Activated naive CD4-positive, alpha-beta T cell treated with anti-CD3 and anti-CD28 coated beads, Interleukin-2, amount 50 U/mL, for 24 hours (primary cell): ENCODE measurements at regions not wholly inside any gene's neighbourhood (a gene's known extent, or its start where the extent isn't known, plus 50 kb on each side); places are given as distances from the start of the nearest gene placed in this dataset.
A peak's percentile ranks its signal among the peaks of the same experiment; 100 is the strongest.

Experiments
- H3K27ac Mint-ChIP-seq: one replicate; pipeline ENCODE4 v1.8.0; 2021; ENCODE audit warnings: mild to moderate bottlenecking, mixed read lengths
- H3K27me3 Mint-ChIP-seq: one replicate; pipeline ENCODE4 v1.8.0; 2021; ENCODE audit warnings: mixed read lengths
- H3K36me3 Mint-ChIP-seq: one replicate; pipeline ENCODE4 v1.8.0; 2021; ENCODE audit warnings: mixed read lengths
- H3K4me1 Mint-ChIP-seq: one replicate; pipeline ENCODE4 v1.8.0; 2021; ENCODE audit warnings: mixed read lengths
- H3K4me3 Mint-ChIP-seq: one replicate; pipeline ENCODE4 v1.8.0; 2021; ENCODE audit warnings: mild to moderate bottlenecking, mixed read lengths
- H3K9me3 Mint-ChIP-seq: one replicate; pipeline ENCODE4 v1.8.0; 2021; ENCODE audit warnings: mixed read lengths

DNA sequence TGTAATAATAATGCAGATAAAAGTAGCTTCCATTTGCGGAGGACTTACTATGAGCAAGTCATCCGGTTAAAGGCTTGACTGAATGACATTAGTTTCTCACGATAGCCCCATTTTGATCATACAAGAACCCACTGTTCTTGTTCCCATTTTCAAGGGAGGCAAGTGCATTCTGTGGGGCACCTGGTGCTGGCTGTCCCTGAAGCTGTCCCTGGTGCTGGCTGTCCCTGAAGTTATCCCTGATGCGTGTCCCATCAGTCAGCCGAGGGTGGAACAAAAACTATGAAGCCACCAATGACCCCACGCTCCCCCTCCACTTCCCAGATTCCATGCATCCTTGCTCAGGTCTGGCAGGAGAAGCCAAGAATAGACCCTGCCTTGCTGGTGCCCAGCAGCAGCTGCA lies 95.3 kb downstream of the EDN3 start:
- Mint-ChIP-seq H3K27ac (no peak overlapping the region), H3K36me3 (no peaks in the 10 kb centered on the region)

DNA sequence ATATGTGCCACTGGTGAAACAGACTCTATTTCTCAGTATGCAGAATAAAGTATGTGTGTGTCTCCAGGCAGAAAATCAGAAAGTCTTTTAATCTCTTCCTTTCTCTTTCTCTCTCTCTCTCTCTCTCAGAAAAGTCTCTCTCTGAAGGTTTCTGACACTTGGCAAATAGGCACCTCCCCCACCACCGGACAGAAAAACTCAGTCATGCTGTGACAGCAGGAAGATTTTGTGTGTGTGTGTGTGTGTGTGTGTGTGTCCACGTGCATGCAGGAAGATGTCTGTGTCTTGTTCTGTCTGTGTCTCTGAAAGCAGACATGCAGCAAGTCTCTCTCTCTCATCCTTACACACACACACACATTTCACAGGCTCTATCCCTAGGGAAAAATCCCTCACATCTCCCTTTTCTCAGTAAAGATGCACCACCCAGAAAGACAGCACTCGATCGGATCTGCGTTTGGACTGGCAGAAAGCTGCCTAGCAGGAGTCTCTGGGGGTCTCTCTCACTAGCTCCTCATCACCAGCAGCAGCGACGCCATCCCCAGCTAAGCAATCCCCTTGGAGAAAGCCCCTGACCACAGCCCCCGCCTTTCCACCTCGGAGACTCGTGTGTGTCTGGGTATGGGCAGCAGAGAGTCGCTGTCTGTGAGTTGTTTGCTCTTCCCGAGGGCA lies 98.3 kb downstream of the EDN3 start:
- Mint-ChIP-seq H3K27me3 (no peaks in the 10 kb centered on the region), H3K4me1 (no peaks in the 10 kb centered on the region), H3K4me3 (no peak overlapping the region), H3K27ac (no peak overlapping the region), H3K9me3 (no peaks in the 10 kb centered on the region), H3K36me3 (no peaks in the 10 kb centered on the region)

More for the DNA sequence above, 95.3 kb downstream of the EDN3 start:
- H3K27me3 Mint-ChIP-seq: no peaks in the 10 kb centered on the region
- no peak overlapping the region for H3K4me3 Mint-ChIP-seq
- no peaks in the 10 kb centered on the region for H3K9me3 Mint-ChIP-seq
- H3K4me1 Mint-ChIP-seq: no peaks in the 10 kb centered on the region

DNA sequence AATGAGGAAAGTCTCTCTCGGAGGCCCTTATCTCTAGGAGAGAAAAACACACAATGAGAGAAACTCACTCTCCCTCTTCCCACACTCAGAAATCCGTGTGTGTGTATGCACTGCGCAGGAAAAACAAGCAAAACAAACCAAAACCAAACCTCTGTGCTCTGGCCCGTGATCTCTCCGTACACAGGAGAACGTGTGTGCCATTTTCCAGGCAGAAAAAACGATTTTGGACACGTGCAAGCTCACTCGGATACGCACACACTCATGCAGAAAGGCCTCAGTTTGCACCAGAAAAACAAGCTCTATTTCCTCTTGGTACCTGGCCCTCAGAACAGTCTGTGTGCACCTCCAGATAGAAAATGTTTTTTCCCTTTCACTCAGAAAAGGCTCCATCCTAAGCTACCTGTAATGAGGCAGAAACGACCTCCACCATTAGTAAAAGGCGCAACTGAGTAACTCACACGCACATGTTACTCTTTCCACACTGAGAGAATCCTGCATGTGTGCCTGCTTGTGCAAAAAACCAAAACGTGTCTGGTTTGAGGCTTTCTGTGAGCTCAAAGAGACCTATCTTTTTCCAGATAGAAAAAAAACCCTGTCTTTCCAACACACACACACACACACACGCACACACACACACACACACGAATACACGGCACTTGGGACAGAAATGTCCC lies 99.2 kb downstream of the EDN3 start:
- H3K36me3 Mint-ChIP-seq: no peaks in the 10 kb centered on the region
- H3K4me3 Mint-ChIP-seq: no peak overlapping the region
- peaks cover 3% of the 10 kb centered on the region for H3K4me1 Mint-ChIP-seq
- no peaks in the 10 kb centered on the region for H3K27me3 Mint-ChIP-seq
- H3K9me3 Mint-ChIP-seq: no peaks in the 10 kb centered on the region
- no peak overlapping the region for H3K27ac Mint-ChIP-seq

DNA sequence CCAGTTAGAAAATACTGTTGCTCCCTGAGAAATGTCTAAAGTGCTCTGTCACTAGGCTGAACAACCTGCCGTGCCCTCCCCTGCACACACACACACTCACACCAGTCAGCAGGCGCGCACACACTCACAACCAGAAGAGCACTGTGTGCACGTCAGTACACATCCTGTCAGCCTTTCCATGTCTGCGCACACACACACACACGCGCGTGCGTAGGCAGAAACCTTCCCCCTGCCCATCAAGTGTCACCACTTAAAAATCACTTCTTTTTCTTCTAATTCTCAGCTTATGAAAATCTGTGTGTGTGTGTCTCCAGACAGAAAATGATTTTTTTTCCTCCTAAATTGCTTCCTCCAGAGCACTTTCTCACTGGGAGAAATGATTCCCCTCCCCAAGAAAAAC lies 100.3 kb downstream of the EDN3 start:
- Mint-ChIP-seq H3K36me3 (no peaks in the 10 kb centered on the region), H3K9me3 (no peaks in the 10 kb centered on the region), H3K4me1 (peaks cover 3% of the 10 kb centered on the region), H3K27ac (no peak overlapping the region), H3K4me3 (no peak overlapping the region), H3K27me3 (no peaks in the 10 kb centered on the region)

DNA sequence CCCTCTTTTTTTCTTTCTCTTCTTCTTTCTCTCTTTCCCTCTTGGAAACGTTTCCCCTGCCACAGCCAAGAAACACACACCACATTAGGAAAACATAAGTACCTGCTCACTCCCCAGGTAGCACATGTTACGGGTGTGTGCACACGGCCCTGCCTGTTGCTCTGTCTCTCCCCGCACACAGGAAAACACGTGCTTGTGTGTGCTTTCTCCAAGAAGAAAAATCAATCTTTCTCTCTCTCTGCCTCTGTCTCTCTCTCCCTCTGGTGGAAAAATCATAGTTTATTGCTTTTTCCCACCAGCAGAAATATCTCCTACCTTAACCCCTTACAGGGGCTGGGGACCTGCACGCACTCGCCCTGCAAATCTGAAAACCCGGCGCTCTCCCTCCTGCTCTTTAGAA lies 102.3 kb downstream of the EDN3 start:
- no peak overlapping the region for H3K4me3 Mint-ChIP-seq
- H3K27me3 Mint-ChIP-seq: no peaks in the 10 kb centered on the region
- peaks cover 3% of the 10 kb centered on the region for H3K4me1 Mint-ChIP-seq
- no peak overlapping the region for H3K27ac Mint-ChIP-seq
- H3K9me3 Mint-ChIP-seq: no peaks in the 10 kb centered on the region
- no peaks in the 10 kb centered on the region for H3K36me3 Mint-ChIP-seq

DNA sequence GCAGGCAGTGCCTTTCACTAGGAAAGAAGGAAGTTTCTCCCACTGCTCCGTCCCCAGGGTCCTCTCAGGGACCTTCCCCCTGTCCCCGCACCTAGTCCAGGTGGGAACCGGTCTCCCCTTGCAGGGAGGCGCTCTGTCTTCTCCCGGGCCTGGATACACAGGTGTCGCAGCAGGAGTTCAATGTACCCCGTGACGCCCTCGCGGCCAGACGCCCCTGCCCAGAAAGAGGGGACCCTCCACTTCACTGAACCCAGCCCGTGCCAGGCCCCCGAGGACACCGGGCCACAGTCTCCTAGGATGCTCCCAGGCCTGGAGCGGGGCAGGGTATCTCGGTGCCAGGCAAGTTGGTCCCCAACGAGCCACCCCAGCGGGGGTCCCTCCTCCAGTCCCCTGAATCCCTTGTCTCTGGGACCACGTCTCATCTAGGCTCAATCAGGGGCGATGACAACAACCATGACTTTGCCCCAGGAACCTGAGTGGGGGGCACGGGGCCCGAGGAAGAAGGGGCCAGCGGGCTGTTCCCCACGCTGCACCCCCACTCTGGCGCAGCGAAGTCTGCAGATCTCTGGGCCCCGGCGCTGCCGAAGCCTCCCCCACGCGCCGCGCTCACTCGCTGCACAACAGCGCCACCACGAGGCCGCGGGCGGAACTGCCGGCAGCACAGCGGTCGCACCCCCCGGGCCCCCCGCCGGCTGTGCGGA lies 103.0 kb downstream of the EDN3 start:
- H3K4me3 Mint-ChIP-seq: peak overlapping the region; percentile 56
- H3K27ac Mint-ChIP-seq: peak overlapping the region; percentile 56
- peaks cover 3% of the 10 kb centered on the region for H3K4me1 Mint-ChIP-seq
- H3K9me3 Mint-ChIP-seq: no peaks in the 10 kb centered on the region
- H3K27me3 Mint-ChIP-seq: no peaks in the 10 kb centered on the region
- no peaks in the 10 kb centered on the region for H3K36me3 Mint-ChIP-seq

DNA sequence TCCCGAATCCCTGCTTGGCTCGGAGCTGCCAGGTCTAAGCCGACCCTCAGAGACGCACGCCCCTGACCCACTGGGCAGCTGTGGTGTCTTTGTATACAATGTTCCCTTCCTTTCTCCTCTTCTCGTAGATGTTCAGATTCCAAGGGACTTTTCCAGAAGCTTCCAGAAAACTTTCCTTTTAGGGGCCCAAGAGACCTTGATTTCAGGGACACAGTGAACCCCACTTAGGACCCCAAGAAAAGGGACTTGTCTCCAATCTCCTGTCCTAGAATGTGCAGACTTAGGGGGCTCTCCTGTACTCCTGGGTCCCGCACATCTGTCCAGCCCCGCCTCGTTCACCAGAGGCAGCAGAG lies 103.5 kb downstream of the EDN3 start:
- Mint-ChIP-seq H3K9me3 (no peaks in the 10 kb centered on the region), H3K27ac (no peak overlapping the region), H3K27me3 (no peaks in the 10 kb centered on the region), H3K4me3 (peak overlapping the region; percentile 56), H3K4me1 (peaks cover 3% of the 10 kb centered on the region), H3K36me3 (no peaks in the 10 kb centered on the region)

DNA sequence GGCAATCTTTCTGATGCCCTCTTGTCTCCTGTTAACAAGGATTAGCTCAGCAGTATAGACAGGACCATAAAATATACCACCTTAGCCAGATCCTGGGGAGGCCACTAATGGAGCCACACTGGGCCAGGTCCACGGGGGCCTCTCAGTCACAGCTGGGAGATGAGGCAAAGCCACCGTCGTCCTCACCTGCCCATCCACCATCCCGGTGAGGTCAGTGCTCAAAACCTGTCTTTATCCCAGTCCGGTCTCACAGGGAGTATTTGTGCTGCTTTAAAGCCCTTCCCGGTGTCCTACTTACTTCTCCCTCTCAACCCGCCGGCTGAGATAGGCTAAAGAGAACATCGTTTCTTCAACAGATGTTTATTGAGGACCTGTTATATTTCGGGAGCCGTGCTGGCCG lies 104.3 kb downstream of the EDN3 start:
- H3K27ac Mint-ChIP-seq: no peak overlapping the region
- H3K4me1 Mint-ChIP-seq: peaks cover 3% of the 10 kb centered on the region
- no peaks in the 10 kb centered on the region for H3K36me3 Mint-ChIP-seq
- H3K27me3 Mint-ChIP-seq: no peaks in the 10 kb centered on the region
- no peaks in the 10 kb centered on the region for H3K9me3 Mint-ChIP-seq
- H3K4me3 Mint-ChIP-seq: no peak overlapping the region

DNA sequence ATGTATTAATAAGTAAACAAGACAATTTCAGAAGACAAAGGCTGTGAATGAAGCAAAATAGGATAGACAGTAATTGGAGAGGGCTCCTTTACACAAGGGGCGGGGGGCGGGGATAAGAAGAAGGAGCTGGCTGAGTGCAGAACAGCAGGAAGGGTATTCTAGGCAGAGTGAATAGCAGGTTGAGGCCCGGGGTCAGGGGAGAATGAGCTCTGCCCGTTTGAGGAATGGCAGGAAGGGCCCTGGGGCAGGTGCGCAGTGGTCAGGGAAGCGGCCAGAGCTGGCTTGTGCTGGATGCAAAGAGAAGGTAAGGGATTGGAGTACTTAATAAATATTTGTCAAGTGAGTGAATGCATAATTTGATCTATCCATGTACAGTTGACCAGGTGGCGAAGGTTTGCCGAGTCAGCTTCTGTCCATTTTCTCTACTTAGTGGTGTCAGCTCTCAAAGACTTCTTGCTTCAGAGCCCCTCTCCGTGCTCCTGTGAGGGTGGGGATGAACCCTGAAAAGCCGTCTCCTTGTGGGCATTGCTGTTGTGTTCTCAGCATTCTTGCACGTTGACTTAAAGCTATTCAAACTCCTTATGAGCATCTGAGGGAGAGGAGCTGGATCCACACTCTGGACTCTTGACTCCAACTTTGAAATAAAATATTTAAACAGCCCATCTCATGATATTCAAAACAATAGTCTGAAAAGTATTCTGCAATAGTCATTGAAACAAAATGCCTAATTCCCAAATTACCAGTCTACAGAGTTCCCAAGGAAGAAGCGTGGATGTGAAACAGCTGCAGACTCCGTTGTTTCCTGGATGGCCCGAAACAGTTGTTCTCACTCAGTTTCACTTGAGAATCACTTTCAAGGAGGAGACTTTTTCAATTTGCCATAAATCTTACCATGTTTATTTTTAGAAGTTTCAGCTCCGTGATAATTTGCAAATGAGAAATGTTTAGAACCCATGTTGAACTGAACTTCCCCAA lies 105.1 kb downstream of the EDN3 start:
- Mint-ChIP-seq H3K27me3 (no peaks in the 10 kb centered on the region), H3K36me3 (no peaks in the 10 kb centered on the region), H3K4me3 (no peak overlapping the region), H3K9me3 (no peaks in the 10 kb centered on the region), H3K27ac (no peak overlapping the region), H3K4me1 (peaks cover 3% of the 10 kb centered on the region)

DNA sequence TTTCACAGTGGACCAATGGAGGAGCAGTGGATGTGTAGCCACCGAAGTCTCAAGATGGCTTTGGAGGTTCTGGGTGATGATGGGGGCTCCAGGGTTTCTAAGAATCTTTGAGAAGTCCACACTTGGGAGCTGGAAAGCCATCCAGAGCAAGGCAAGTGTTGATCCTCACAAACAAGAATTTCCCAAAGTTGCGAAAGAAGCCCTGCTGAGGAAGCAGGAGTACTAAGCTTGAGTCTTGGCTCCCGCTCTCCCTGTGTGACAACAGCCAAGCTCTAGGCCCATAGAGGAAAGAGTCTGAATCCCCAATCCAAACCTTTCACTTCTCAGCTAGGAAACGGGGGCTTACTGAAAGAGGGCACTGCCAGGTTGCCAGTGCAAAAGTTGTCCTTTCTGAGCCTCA lies 106.0 kb downstream of the EDN3 start:
- no peaks in the 10 kb centered on the region for H3K36me3 Mint-ChIP-seq
- H3K4me3 Mint-ChIP-seq: no peak overlapping the region
- peaks cover 3% of the 10 kb centered on the region for H3K4me1 Mint-ChIP-seq
- H3K9me3 Mint-ChIP-seq: no peaks in the 10 kb centered on the region
- no peak overlapping the region for H3K27ac Mint-ChIP-seq
- no peaks in the 10 kb centered on the region for H3K27me3 Mint-ChIP-seq

DNA sequence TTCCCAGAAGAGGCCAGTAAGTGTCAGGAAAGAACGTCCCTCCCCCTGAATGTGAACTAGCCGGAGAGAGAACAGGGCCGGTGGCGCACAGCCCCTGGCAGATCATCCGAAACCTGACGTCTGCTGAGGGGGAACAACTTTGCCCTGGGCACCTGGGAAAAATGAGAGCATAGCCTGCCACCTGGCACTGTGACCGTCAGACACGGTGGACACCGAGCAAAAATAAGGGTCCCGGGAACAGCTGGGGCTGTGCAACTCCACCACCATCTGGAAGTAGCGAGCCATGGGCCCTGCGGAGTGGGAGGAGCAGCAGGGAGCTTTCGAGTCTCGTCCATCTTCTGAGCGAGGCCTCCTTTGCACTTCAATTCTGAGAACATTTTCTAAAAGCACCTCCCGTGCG lies 110.8 kb downstream of the EDN3 start:
- Mint-ChIP-seq H3K36me3 (no peaks in the 10 kb centered on the region), H3K27me3 (no peaks in the 10 kb centered on the region), H3K4me3 (no peak overlapping the region), H3K4me1 (no peaks in the 10 kb centered on the region), H3K27ac (no peak overlapping the region), H3K9me3 (no peaks in the 10 kb centered on the region)

DNA sequence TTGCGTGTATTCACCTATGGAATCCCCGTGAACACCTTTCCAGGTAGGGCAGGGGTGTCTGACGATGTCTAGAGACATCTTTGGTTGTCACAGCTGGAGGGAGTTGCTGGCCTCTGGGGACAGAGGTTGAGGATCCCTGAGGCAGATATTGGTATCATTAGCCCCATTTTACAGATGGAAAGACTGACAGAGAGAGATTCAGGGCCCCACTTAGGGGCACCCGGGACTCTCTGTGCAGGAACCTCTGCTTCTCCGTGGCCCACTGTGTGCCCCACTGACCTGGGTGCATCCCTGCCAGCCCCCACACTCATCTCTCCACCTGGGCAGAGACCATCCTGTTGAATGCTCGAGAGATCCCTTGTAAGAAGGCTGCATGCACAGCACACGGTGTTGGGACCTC lies 111.2 kb downstream of the EDN3 start:
- H3K27ac Mint-ChIP-seq: no peak overlapping the region
- H3K36me3 Mint-ChIP-seq: no peaks in the 10 kb centered on the region
- H3K9me3 Mint-ChIP-seq: no peaks in the 10 kb centered on the region
- H3K4me3 Mint-ChIP-seq: no peak overlapping the region
- no peaks in the 10 kb centered on the region for H3K27me3 Mint-ChIP-seq
- H3K4me1 Mint-ChIP-seq: no peaks in the 10 kb centered on the region

DNA sequence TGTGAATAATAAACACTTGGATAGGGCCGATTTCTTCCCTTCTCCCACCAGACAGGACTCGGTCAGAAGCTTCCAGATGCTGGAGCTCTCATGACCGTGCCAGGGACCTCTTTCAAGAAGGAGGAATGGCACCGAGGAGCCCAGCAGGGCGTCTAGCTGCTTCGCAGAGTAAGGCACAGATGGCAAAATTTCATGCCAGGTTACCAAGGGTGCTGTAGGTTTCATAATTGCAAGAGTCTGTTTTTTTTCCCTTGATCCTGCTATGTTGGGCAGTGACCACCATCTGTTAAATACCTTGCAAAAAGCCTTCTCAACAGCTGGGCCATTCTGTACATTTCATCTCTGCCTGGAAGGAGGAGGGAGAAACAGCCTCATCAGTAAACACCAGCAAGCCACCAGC lies 111.8 kb downstream of the EDN3 start:
- no peaks in the 10 kb centered on the region for H3K9me3 Mint-ChIP-seq
- no peak overlapping the region for H3K4me3 Mint-ChIP-seq
- no peaks in the 10 kb centered on the region for H3K36me3 Mint-ChIP-seq

DNA sequence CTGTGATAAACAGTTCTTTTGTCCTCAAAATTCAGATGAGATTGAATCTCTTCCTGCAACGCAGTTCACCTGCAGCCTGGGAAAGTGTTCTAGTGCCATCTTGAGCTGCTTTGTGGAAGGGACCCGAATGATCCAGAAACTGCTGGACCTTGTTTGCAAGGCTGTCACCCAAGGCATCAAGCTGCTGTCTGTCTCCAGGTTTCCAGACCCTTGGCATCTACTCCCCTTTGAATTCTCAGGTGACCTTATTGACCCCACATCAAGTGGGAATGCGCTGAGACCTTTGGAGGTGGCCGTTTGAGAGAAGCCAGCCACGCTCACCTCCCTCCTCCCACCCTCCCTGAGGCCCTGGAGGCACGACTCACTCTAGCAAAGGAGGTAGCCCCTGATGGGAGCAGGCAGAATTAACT lies 112.5 kb downstream of the EDN3 start:
- no peak overlapping the region for H3K27ac Mint-ChIP-seq
- no peaks in the 10 kb centered on the region for H3K4me1 Mint-ChIP-seq
- no peaks in the 10 kb centered on the region for H3K36me3 Mint-ChIP-seq
- H3K9me3 Mint-ChIP-seq: no peaks in the 10 kb centered on the region
- no peak overlapping the region for H3K4me3 Mint-ChIP-seq
- no peaks in the 10 kb centered on the region for H3K27me3 Mint-ChIP-seq

More for the DNA sequence above, 111.8 kb downstream of the EDN3 start:
- Mint-ChIP-seq H3K4me1 (no peaks in the 10 kb centered on the region), H3K27ac (no peak overlapping the region), H3K27me3 (no peaks in the 10 kb centered on the region)

DNA sequence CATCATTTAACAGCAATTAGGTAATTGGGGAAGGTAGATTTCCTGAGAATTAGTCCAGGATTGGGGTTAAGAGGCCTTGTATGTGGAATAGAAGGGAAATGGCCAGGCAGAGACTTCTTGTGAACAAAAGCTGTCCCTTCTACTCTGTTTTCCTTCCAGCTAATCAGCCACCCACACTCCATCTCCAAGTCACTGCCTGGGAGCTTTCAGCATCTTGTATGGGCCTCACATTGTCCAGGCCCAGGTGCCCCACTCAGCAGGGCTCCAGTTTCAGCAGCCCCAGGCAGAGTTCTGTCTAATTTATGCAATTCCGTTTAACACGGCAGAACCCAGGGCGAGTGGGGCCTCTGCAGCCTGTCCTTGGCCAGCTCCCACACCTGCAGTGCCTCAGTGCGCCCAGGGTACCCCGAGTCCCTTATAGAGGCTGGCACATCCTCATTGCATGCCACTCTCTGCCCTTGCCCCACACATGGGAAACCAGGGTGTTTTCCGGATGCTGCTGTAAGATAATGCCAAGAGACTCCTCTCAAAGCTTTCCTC lies 113.0 kb downstream of the EDN3 start:
- Mint-ChIP-seq H3K27ac (no peak overlapping the region), H3K4me3 (no peak overlapping the region), H3K4me1 (no peaks in the 10 kb centered on the region), H3K27me3 (no peaks in the 10 kb centered on the region), H3K9me3 (no peaks in the 10 kb centered on the region), H3K36me3 (no peaks in the 10 kb centered on the region)
